ENCODE measurements at regions not wholly inside any gene's neighbourhood (a gene's known extent, or its start where the extent isn't known, plus 50 kb on each side); places are given as distances from the start of the nearest gene placed in this dataset.

DNA sequence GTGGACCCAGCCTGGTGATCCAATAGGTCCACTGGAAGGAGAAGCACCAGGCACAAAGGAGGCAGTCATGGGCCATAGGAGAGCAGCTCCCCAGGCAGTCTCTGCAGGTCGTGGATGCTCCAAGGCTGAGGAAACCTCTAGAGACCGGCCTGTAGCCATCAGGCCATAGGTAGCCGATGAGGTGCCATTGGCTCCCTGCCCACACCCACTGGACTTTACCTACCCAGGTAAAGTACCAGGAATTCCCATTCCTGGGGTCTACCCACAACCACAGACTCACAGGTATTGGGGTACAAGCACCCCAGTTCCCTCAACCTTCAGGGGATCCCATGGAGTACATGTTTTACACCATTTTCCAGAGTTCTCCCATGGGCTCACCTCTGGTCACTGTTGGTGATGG is 188.0 kb upstream of the TCERG1L start:
- TF ChIP-seq POLR2AphosphoS5 (IDR thresholded peaks at IDR 0.05) (no peak), POLR2A (IDR thresholded peaks at IDR 0.05) (no peak)
- TF ChIP-seq, protein P1, sequence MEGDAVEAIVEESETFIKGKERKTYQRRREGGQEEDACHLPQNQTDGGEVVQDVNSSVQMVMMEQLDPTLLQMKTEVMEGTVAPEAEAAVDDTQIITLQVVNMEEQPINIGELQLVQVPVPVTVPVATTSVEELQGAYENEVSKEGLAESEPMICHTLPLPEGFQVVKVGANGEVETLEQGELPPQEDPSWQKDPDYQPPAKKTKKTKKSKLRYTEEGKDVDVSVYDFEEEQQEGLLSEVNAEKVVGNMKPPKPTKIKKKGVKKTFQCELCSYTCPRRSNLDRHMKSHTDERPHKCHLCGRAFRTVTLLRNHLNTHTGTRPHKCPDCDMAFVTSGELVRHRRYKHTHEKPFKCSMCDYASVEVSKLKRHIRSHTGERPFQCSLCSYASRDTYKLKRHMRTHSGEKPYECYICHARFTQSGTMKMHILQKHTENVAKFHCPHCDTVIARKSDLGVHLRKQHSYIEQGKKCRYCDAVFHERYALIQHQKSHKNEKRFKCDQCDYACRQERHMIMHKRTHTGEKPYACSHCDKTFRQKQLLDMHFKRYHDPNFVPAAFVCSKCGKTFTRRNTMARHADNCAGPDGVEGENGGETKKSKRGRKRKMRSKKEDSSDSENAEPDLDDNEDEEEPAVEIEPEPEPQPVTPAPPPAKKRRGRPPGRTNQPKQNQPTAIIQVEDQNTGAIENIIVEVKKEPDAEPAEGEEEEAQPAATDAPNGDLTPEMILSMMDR (IDR thresholded peaks at IDR 0.05): no peak
